ENCODE measurements at regions not wholly inside any gene's neighbourhood (a gene's known extent, or its start where the extent isn't known, plus 50 kb on each side); places are given as distances from the start of the nearest gene placed in this dataset.
A peak's percentile ranks its signal among the peaks of the same experiment; 100 is the strongest.

DNA sequence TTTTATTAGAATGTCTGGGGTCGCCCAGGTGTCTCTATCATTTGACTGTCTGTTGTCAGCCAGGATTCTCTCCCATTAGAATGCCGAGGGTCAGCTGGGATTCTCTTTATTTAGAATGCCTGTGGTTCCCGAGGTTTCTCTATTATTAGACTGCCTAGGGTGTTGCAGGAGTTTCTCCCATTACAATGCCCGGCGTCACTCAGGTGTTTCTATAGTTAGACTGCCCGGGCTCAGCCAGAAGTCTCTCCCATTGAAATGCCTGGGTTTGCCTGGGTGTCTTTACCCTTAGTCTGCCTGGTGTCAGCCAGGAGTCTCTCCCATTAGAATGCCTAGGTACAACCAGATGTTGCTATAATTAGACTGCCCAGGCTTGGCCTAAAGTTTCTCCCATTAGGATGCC, 2252.0 kb downstream of the TP53TG3F start:
- DNase-seq (no peak), ATAC-seq (no peak)
- Histone ChIP-seq H3K4me3 (no peak overlapping the region), H3K36me3 (no peaks in the 10 kb centered on the region), H3K27me3 (no peaks in the 10 kb centered on the region), H3K27ac (no peak overlapping the region), H3K9me3 (no peaks in the 10 kb centered on the region), H3K4me1 (no peaks in the 10 kb centered on the region)
- intact Hi-C loops (cut with DNase I), result no loop called here
- TF ChIP-seq CTCF (IDR thresholded peaks at IDR 0.05) (no peak), POLR2A (IDR thresholded peaks at IDR 0.05) (no peak)
- WGBS (ENCODE audit: insufficient coverage, low coverage, low lambda C conversion rate, missing lambda C conversion rate), result 40% methylated on average over 3 of the region's 6 CpGs

DNA sequence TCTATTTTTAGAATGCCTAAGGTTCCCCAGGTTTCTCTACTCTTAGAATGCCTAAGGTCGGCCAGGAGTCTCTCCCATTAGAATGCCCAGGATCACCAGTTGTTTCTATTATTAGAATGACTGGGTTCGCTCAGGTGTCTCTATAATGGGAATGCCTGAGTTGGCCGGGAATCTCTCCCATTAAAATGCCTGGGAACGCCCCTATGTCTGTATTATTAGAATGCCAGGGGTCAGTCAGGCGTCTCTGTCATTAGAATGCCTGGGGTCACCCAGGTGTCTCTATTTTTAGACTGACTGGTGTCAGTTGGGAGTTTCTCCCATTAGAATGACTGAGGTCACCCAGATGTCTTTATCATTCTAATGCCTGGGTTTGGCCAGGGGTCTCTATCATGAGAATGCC, 2252.5 kb downstream of the TP53TG3F start:
- no peak for TF ChIP-seq CTCF (IDR thresholded peaks at IDR 0.05)
- TF ChIP-seq POLR2A (IDR thresholded peaks at IDR 0.05), result no peak
- no peaks in the 10 kb centered on the region for H3K36me3 ChIP-seq
- WGBS (ENCODE audit: insufficient coverage, low coverage, low lambda C conversion rate, missing lambda C conversion rate), result 25% methylated on average over 2 of the region's 5 CpGs
- no peaks in the 10 kb centered on the region for H3K4me1 ChIP-seq
- no peaks in the 10 kb centered on the region for H3K27me3 ChIP-seq
- no peak overlapping the region for H3K4me3 ChIP-seq
- DNase-seq (no peak), ATAC-seq (no peak)
- H3K27ac ChIP-seq, result no peak overlapping the region
- intact Hi-C loops (cut with DNase I), result no loop called here
- H3K9me3 ChIP-seq, result no peaks in the 10 kb centered on the region

DNA sequence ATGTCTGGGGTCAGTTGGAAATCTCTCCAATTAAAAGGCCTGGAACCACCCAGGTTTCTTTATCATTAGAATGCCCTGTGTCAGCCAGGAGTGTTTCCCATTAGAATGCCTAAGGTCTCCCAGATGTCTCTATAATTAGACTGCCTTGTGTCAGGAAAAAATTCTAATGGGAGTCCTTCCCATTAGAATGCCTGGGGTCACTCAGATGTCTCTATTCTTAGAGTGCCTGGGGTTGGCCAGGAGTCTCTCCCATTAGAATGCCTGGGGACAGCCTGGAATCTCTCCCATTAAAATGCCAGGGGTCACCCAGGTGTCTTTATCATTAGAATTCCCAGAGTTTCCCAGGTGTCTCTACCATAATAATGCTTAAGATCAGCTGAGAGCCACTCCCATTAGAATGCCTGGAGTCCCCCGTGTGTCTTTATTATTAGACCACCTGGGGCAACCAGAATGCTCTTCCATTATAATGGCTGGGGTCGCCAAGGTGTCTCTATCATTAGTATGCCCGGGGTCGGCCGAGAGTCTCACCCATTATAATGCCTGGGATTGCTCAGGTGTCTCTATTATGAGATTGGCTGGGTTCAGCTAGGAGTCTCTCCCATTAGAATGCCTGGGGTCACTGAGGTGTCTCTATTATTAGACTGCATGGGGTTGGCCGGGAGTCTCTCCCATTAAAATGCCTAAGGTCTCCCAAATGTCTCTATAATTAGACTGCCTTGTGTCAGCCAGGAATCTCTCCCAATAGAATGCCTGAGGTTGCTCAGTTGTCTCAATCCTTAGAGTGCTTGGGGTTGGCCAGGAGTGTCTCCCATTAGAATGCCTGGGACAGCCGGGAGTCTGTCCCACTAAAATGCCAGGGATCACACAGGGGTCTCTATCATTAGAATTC, 2254.6 kb downstream of the TP53TG3F start:
- no peak overlapping the region for H3K4me3 ChIP-seq
- H3K9me3 ChIP-seq, result no peaks in the 10 kb centered on the region
- no peaks in the 10 kb centered on the region for H3K27me3 ChIP-seq
- H3K4me1 ChIP-seq, result no peaks in the 10 kb centered on the region
- H3K27ac ChIP-seq, result no peak overlapping the region
- 47% methylated on average over 3 of the region's 7 CpGs for WGBS (ENCODE audit: insufficient coverage, low coverage, low lambda C conversion rate, missing lambda C conversion rate)
- DNase-seq (peak in 1 of 3 donors; percentile 19), ATAC-seq (no peak)
- H3K36me3 ChIP-seq, result no peaks in the 10 kb centered on the region
- TF ChIP-seq POLR2A (IDR thresholded peaks at IDR 0.05), result no peak
- TF ChIP-seq CTCF (IDR thresholded peaks at IDR 0.05), result no peak
- intact Hi-C loops (cut with DNase I), result no loop called here

DNA sequence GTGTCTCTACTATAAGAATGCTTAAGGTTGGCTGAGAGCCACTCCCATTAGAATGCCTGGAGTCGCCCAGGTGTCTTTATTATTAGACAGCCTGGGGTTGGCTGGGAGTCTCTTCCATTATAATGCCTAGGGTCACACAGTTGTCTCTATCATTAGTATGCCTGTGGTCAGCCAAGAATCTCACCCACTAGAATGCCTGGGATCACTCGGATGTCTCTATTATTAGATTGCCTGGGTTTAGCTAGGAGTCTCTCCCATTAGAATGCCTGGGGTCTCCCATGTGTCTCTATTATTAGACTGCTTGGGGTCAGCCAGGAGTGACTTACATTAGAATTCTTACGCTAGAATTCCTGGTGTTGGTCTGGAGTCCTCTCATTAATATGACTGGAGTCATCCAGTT, 2255.3 kb downstream of the TP53TG3F start:
- H3K27me3 ChIP-seq, result no peaks in the 10 kb centered on the region
- no peak overlapping the region for H3K27ac ChIP-seq
- DNase-seq (no peak), ATAC-seq (no peak)
- H3K9me3 ChIP-seq, result no peaks in the 10 kb centered on the region
- H3K36me3 ChIP-seq, result no peaks in the 10 kb centered on the region
- no peak overlapping the region for H3K4me3 ChIP-seq
- intact Hi-C loops (cut with DNase I), result no loop called here
- TF ChIP-seq CTCF (IDR thresholded peaks at IDR 0.05) (no peak), POLR2A (IDR thresholded peaks at IDR 0.05) (no peak)
- H3K4me1 ChIP-seq, result no peaks in the 10 kb centered on the region
- 58% methylated on average over 1 of the region's 3 CpGs for WGBS (ENCODE audit: insufficient coverage, low coverage, low lambda C conversion rate, missing lambda C conversion rate)

Data from right lobe of liver (tissue), 6 donors.